Middle frontal gyrus (tissue), 1 donor: ENCODE measurements at regions not wholly inside any gene's neighbourhood (a gene's known extent, or its start where the extent isn't known, plus 50 kb on each side); places are given as distances from the start of the nearest gene placed in this dataset.

Experiments
- DNase-seq: peaks from one replicate; pipeline ENCODE4 v3.0.0-alpha.2; 2015; ENCODE audit warnings: low spot score; ENCODE audit errors: extremely low spot score

- DNase-seq, result no peak
These were observed 594.0 kb upstream of the TENM4 start for GRCh38 chr11:80034801-80035200.

GRCh38 chr11:80031014-80031600 lies 590.3 kb upstream of the TENM4 start:
- DNase-seq, result no peak

GRCh38 chr11:80028998-80029397 lies 588.2 kb upstream of the TENM4 start:
- no peak for DNase-seq

- no peak for DNase-seq
These were observed 583.3 kb upstream of the TENM4 start for GRCh38 chr11:80024119-80024518.

GRCh38 chr11:80023386-80023785 lies 582.6 kb upstream of the TENM4 start:
- DNase-seq, result no peak

GRCh38 chr11:80010536-80010935 lies 569.7 kb upstream of the TENM4 start:
- DNase-seq, result no peak

- DNase-seq, result no peak
These were observed 568.3 kb upstream of the TENM4 start for GRCh38 chr11:80009081-80009480.

GRCh38 chr11:80007616-80008015 lies 566.8 kb upstream of the TENM4 start:
- DNase-seq, result no peak

- DNase-seq, result no peak
These were observed 549.3 kb upstream of the TENM4 start for GRCh38 chr11:79990141-79990540.

GRCh38 chr11:79982185-79982584 lies 541.4 kb upstream of the TENM4 start:
- DNase-seq, result no peak

- no peak for DNase-seq
These were observed 540.1 kb upstream of the TENM4 start for GRCh38 chr11:79980916-79981315.

- no peak for DNase-seq
These were observed 533.1 kb upstream of the TENM4 start for GRCh38 chr11:79973721-79974617.

GRCh38 chr11:79971255-79971654 lies 530.4 kb upstream of the TENM4 start:
- no peak for DNase-seq

- no peak for DNase-seq
These were observed 525.8 kb upstream of the TENM4 start for GRCh38 chr11:79966592-79966991.

GRCh38 chr11:79963856-79964645 lies 523.2 kb upstream of the TENM4 start:
- DNase-seq, result no peak

GRCh38 chr11:79960461-79960860 lies 519.6 kb upstream of the TENM4 start:
- DNase-seq, result no peak

- DNase-seq, result no peak
These were observed 518.5 kb upstream of the TENM4 start for GRCh38 chr11:79959318-79959717.

- no peak for DNase-seq
These were observed 516.9 kb upstream of the TENM4 start for GRCh38 chr11:79957702-79958101.

- no peak for DNase-seq
These were observed 515.2 kb upstream of the TENM4 start for GRCh38 chr11:79956061-79956460.

GRCh38 chr11:79953629-79954028 lies 512.8 kb upstream of the TENM4 start:
- DNase-seq, result no peak

- DNase-seq, result no peak
These were observed 509.9 kb upstream of the TENM4 start for GRCh38 chr11:79950741-79951140.

- no peak for DNase-seq
These were observed 509.3 kb upstream of the TENM4 start for GRCh38 chr11:79950172-79950571.
